GM23338 (cell line): ENCODE measurements at regions not wholly inside any gene's neighbourhood (a gene's known extent, or its start where the extent isn't known, plus 50 kb on each side); places are given as distances from the start of the nearest gene placed in this dataset.

Experiments used
- CTCF ChIP-seq, 2 experiments: fragments of 200-600 bp in 1 of 2; sonication (generic) in 1 of 2; conservative IDR thresholded peaks; 2 replicates each; pipeline versions ENCODE4 v1.5.1 to v1.6.1; 2016 to 2017; ENCODE audit warnings: antibody characterized with exemption in 2 of 2, low read depth in 2 of 2, mild to moderate bottlenecking in 2 of 2, moderate library complexity in 1 of 2
- ETS1 ChIP-seq: IDR thresholded peaks from 2 replicates; pipeline ENCODE4 v1.6.1; 2016; ENCODE audit warnings: antibody characterized with exemption

- no peak for TF ChIP-seq CTCF (conservative IDR thresholded peaks at IDR 0.05; ENCODE audit: low read depth in 2 of 2)
- no peak for TF ChIP-seq ETS1
Observed at GRCh38 chr20:16984481-16984880, 236.3 kb downstream of the OTOR start.
